IPS-NIHi7 (cell line): ENCODE measurements at regions not wholly inside any gene's neighbourhood (a gene's known extent, or its start where the extent isn't known, plus 50 kb on each side); places are given as distances from the start of the nearest gene placed in this dataset.

ENCODE experiments used
- DNase-seq: peaks from one replicate; pipeline ENCODE4 v3.0.0; 2012; ENCODE audit warnings: mixed read lengths; ENCODE audit errors: extremely low spot score

DNA sequence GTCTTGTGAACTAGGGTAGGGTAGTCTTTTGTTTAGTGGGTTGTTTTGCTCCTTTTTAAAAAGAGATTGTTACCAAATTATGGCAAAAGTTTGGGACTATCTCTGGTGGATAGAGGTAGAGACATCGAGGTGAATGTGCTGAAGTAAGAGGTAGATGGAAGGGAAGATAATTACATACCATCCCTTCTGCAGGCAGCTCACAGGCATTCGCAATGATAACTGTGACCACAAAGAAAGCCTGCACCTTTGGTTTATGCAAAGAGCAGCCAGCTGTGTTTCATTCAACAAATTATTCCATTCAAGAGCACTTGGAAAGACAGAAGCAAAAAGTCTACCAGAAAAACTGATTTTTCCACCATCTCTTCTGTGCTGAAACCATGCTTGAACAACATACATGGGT lies 155.6 kb downstream of the GATB start:
- no peak for DNase-seq

DNA sequence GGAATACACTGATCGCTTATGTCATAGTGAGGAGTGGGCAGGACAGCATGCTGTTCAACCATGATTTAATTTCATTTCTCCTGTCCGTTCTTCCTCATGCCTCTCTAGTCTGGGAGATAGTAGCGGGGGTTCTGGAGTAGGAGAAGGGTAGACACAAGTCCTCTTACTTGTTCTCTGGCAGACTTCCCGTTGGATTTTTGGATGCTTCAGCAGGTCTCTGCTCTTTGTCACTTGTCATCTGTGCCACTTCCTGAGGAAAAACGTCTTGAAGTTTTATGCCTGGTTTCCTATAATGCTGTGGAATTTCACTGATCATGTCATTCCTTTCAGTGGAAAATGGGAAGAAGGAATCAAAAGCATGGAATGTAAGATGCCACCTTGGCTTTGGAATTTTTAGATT lies 154.7 kb downstream of the GATB start:
- no peak for DNase-seq

GRCh38 chr4:151610229-151610628 lies 150.6 kb downstream of the GATB start:
- DNase-seq, result no peak

DNA sequence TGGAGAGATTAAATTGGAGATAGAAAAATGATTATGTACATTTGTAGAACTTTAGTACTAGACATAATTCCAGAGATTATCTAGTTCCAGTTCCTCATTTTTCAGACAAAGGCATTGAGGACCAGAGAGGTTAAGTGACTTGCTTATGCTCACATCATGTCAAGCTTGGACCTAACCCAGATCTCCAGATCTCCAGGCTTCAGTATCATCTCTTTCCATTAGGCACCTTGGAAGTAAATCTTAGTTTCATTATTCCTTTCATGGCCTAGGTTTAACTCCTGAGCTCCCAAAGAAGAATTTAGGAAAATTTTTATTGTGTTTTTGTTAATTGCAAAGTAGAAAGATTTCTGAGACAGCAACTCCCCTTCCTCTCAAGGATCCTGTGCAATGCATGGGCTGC lies 148.8 kb downstream of the GATB start:
- no peak for DNase-seq

GRCh38 chr4:151613290-151613689 lies 147.5 kb downstream of the GATB start:
- no peak for DNase-seq

DNA sequence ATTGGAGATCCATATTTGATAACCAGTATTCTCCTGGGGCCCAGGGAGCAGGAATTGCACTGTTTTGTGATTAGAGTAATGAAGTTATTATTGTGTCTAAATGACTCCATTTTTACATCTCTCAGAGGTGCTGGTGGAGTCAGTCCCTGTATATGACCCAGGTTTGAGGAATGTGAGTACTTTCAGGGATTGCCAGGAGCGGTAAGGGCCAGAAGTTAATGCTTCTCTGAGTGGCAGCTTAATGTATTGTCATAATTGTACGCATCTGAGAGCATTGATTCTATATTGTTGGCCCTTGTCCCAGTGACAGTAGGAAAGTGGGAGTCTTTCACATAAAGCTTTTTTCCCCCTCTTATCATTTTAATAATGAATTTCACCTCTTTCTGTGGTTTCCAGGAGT lies 146.2 kb downstream of the GATB start:
- DNase-seq, result no peak

- DNase-seq, result no peak
These were observed 141.9 kb downstream of the GATB start for GRCh38 chr4:151618858-151619257.

GRCh38 chr4:151620066-151620465 lies 140.7 kb downstream of the GATB start:
- no peak for DNase-seq
